GM10248 (cell line): ENCODE measurements at regions not wholly inside any gene's neighbourhood (a gene's known extent, or its start where the extent isn't known, plus 50 kb on each side); places are given as distances from the start of the nearest gene placed in this dataset.
"Not testable (repeated sequence)": the region's sequence is repeated elsewhere in the genome, so short reads cannot be mapped to it uniquely, and the experiment has no call there.

Experiments
- CTCF ChIA-PET: fragments of 300-600 bp; sonication (Branson Sonifier 250); formaldehyde crosslinking; extraction: SDS; loops from one replicate; lab custom pipeline; 2021; ENCODE audit warnings: antibody characterized with exemption; lab: Yijun Ruan, JAX
- POLR2A ChIA-PET: fragments of 350-650 bp; sonication (Branson Sonifier 250); formaldehyde crosslinking; extraction: SDS; loops from one replicate; lab custom pipeline; 2020; ENCODE audit warnings: antibody characterized with exemption; lab: Yijun Ruan, JAX
- DNase-seq: peaks from one replicate; pipeline ENCODE4 v3.0.0; 2012; ENCODE audit errors: extremely low spot score
- TF ChIP-seq, protein P1 (sequence below): IDR thresholded peaks from 2 replicates; pipeline ENCODE4 v1.5.1; 2012; ENCODE audit warnings: mild to moderate bottlenecking, low read depth; ENCODE audit errors: extremely low read depth, missing control alignments, control extremely low read depth

DNA sequence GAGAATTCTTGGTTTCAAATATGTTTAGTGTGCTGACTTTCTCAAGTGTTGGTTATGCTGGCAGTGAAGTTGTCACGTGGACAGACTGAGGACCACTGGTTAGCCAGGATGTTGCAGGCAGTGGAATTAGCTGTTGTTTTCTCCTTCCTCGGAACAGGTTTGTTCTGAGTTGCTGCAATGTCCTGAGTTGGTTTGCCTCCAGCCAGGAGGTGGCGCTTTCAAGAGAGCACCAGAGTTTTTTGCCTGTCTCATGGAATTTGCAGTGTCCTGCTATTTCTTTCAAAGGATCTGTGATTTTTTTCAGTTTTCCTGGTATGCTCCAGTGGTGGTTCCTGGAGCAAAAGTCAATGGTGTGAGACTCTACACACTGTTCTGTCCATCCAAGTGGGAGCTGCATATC, 158.1 kb upstream of the CXorf66 start:
- TF ChIP-seq, protein P1, sequence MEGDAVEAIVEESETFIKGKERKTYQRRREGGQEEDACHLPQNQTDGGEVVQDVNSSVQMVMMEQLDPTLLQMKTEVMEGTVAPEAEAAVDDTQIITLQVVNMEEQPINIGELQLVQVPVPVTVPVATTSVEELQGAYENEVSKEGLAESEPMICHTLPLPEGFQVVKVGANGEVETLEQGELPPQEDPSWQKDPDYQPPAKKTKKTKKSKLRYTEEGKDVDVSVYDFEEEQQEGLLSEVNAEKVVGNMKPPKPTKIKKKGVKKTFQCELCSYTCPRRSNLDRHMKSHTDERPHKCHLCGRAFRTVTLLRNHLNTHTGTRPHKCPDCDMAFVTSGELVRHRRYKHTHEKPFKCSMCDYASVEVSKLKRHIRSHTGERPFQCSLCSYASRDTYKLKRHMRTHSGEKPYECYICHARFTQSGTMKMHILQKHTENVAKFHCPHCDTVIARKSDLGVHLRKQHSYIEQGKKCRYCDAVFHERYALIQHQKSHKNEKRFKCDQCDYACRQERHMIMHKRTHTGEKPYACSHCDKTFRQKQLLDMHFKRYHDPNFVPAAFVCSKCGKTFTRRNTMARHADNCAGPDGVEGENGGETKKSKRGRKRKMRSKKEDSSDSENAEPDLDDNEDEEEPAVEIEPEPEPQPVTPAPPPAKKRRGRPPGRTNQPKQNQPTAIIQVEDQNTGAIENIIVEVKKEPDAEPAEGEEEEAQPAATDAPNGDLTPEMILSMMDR, result peak; percentile 7
- POLR2A ChIA-PET, result no interaction called here
- CTCF ChIA-PET, result no interaction called here
- DNase-seq, result no peak

DNA sequence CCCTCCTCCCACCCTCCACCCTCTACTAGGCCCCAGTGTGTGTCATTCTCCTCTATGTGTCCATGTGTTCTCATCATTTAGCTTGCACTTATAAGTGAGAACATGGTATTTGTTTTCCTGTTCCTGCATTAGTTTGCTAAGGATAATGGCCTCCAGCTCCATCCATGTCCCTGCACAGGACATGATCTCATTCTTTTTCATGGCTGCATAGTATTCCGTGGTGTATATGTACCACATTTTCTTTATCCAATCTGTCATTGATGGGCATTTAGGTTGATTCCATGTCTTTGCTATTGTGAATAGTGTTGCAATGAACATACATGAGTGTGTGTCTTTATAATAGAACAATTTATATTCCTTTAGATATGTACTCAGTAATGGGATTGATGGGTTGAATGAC, 148.7 kb upstream of the CXorf66 start:
- DNase-seq, POLR2A ChIA-PET, CTCF ChIA-PET: not testable (repeated sequence)

DNA sequence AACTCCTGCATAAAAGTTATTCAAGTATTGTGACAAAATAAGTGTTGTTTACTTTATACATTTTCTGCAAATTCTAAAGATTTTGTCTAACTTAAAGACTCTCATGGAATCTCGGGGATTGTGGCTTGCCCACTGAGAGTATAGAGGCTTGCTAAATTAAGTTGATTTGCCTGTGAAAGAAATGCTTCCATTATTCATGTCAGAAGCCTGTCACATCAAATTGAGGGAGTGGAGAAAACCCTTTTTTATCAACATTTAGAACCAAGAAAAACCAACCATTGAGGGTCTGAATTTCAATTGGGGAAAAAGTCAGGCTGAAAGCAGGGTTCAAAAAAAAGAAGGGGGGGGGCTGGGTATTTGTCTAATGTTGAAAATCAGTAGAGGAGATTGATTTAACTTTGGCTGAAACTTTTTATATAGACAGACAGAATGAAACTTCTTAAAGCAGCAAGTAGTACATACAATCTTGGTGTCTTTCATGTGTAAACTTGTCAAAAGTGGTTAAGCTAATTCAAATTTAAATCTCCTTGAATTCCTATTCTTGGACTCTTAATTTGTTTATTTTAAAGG, 144.8 kb upstream of the CXorf66 start:
- ChIA-PET CTCF (no interaction called here), POLR2A (no interaction called here)
- no peak for DNase-seq
- TF ChIP-seq, protein P1, result no peak

DNA sequence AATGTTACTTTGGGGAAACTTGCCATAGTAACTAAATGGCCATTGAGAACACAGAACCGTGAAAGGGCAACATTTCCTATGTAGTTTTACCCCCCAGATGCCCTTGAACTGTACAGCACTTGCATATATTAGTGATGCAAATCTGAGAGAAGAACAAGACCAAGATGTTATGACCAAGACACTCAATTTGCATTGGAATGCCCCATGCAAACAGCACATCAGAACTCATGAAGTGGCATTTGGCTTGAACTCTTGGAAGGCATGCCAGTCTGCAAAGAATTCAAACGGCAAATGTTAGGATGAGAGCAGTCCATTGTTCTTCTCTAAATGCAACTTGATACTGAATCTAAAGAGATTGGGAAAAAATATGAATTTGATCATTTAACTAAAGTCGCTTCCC, 139.4 kb upstream of the CXorf66 start:
- DNase-seq, result no peak
- TF ChIP-seq, protein P1, result no peak
- ChIA-PET POLR2A (no interaction called here), CTCF (no interaction called here)

DNA sequence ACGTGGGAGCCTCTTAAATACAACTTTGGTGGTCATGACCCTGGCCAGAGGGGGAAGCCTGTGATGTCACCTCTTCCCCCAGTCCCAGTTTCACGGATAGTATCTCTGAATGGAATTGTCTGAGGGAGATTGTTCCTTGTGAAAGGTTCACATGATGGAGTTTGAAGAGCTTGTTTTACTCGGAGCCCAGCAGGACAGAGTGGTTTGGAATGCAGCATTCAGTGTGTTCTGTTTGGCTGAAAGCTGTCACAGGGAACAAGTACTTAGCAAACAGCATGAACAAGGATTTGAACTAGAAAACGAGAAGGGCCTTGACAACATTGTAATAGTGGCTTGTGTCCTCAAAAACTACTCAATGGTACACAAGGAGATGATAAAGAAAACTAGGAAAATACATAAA, 133.9 kb upstream of the CXorf66 start:
- TF ChIP-seq, protein P1, result no peak
- ChIA-PET POLR2A (no interaction called here), CTCF (interaction anchor here (1.5 kb wide), 1 partner anchor 13 kb away, joined by 3 read pairs; no protein-coding TSS in a partner anchor)
- DNase-seq, result no peak

DNA sequence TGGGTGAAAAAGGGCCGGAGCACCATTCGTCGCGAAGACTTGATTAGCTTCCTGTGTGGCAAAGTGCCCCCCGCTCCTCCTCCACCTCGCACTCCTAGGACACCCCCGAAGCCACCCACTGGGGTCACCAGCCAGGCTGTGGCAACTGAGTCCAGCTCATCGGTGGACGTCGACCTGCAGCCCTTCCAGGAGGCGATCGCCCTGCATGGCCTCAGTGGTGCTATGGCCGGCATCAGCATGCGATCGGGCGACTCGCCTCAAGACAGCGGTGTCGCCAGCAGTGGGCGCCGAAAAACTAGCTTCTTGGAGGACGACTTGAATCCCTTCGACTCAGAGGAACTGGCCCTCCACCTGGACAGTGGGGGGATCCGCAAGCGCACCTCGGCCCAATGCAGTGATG, 126.8 kb upstream of the CXorf66 start:
- POLR2A ChIA-PET, result no interaction called here
- DNase-seq, result no peak
- TF ChIP-seq, protein P1, result no peak
- CTCF ChIA-PET, result no interaction called here

DNA sequence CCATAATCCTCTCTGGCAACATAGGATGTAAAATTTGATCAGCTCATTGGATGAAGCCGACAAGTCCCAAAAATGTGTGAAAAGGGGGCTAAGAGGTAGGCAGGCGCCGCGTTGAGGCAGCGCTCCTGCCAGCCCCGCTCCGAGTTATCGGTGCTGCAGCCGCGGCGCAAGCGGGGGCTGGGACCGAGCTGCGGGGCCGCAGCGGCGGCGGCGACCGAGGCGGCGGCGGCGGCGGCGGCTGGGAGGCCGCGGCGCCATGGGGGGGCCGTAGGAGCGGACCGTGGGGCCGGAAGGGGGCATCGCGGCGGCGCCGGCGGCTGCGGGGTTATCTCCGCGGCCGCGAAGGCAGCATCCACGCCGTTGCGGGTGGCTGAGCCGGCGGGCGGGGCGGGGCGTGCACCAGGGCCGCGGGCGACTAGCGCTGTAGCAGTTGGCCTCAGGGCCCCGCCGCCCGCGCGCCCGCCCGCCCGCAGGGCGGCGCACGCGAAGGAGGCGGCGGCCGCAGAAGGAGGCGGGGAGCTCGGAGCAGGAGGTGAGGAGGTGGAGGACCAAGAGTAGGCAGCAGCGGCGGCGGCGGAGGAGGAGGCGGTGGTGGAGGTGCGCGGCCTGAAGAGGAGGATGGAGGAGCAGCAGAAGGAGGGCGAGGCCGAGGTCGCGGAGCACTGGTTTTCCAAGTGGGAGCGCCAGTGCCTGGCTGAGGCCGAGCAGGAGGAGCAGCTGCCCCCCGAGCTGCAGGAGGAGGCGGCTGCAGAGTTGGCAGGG, 126.0 kb upstream of the CXorf66 start:
- ChIA-PET POLR2A (no interaction called here), CTCF (no interaction called here)
- peak; percentile 14 for DNase-seq
- TF ChIP-seq, protein P1, result no peak
